Nephron progenitor cell (in vitro differentiated cells): ENCODE measurements at regions not wholly inside any gene's neighbourhood (a gene's known extent, or its start where the extent isn't known, plus 50 kb on each side); places are given as distances from the start of the nearest gene placed in this dataset.
"Not testable (repeated sequence)": the region's sequence is repeated elsewhere in the genome, so short reads cannot be mapped to it uniquely, and the experiment has no call there.

Experiments used
- DNase-seq: peaks from one replicate; pipeline ENCODE4 v3.0.0; 2021
- H3K27ac Mint-ChIP-seq: 2 replicates; pipeline ENCODE4 v1.8.0; 2021; ENCODE audit warnings: mild to moderate bottlenecking, moderate library complexity, mixed read lengths
- H3K27me3 Mint-ChIP-seq: 2 replicates; pipeline ENCODE4 v1.8.0; 2021; ENCODE audit warnings: mild to moderate bottlenecking, low read depth, mixed read lengths; ENCODE audit not compliant: poor library complexity
- H3K36me3 Mint-ChIP-seq: 2 replicates; pipeline ENCODE4 v1.8.0; 2021; ENCODE audit warnings: low read depth, mixed read lengths
- H3K4me1 Mint-ChIP-seq: 2 replicates; pipeline ENCODE4 v1.8.0; 2021; ENCODE audit warnings: mixed read lengths
- H3K4me3 Mint-ChIP-seq: 2 replicates; pipeline ENCODE4 v1.8.0; 2021; ENCODE audit warnings: mild to moderate bottlenecking, moderate library complexity, mixed read lengths
- H3K9me3 Mint-ChIP-seq: 2 replicates; pipeline ENCODE4 v1.8.0; 2021; ENCODE audit warnings: mild to moderate bottlenecking, moderate library complexity, mixed read lengths
- TF ChIP-seq, protein P1 (sequence below): fragments of 200-600 bp; sonication (generic); IDR thresholded peaks from 2 replicates; pipeline ENCODE4 v1.5.0; 2021; ENCODE audit warnings: antibody characterized with exemption

DNA sequence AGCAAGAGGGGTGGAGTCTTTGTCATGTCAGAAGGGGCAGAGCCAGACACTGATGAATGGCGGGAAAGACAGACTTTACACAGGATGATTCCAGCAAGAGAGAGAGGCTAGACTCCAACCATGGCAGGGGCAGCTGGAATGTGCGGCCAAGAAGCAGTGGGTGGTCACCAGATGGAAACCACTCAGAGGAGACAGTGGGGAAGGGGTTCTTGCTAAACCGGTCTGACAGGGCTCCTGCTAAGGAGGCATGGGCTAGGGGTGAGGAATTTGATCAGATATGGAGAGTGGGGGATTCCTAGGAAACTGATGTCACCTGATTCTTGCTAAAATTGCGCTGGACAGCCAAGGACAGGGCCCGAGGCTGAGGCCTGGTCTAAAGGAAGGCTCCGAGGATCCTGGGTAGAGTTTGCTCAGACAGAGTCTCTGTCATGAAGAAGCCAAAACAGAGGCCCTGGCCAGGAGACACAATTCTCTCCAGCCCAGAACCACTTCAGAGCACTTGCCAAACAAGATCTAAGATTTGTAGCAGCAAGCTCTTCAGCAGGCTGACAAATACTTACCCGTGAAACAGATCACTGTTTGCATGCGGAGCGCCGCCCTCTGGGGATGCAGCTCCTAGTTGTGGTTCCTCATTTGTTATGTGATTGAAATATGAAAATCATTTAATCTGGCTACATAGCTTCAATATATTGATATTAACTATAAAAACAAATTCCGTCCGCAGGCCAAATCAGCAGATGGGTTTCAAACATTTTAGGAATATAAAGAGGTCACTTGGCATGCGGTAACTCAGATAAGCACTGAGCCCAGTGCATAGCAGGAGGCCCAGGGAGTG is 377.0 kb downstream of the TCERG1L start:
- peaks cover 7% of the 10 kb centered on the region for H3K4me1 Mint-ChIP-seq
- no peaks in the 10 kb centered on the region for H3K36me3 Mint-ChIP-seq
- TF ChIP-seq, protein P1, sequence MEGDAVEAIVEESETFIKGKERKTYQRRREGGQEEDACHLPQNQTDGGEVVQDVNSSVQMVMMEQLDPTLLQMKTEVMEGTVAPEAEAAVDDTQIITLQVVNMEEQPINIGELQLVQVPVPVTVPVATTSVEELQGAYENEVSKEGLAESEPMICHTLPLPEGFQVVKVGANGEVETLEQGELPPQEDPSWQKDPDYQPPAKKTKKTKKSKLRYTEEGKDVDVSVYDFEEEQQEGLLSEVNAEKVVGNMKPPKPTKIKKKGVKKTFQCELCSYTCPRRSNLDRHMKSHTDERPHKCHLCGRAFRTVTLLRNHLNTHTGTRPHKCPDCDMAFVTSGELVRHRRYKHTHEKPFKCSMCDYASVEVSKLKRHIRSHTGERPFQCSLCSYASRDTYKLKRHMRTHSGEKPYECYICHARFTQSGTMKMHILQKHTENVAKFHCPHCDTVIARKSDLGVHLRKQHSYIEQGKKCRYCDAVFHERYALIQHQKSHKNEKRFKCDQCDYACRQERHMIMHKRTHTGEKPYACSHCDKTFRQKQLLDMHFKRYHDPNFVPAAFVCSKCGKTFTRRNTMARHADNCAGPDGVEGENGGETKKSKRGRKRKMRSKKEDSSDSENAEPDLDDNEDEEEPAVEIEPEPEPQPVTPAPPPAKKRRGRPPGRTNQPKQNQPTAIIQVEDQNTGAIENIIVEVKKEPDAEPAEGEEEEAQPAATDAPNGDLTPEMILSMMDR: no peak
- H3K27ac Mint-ChIP-seq: no peak overlapping the region
- no peaks in the 10 kb centered on the region for H3K9me3 Mint-ChIP-seq
- DNase-seq: no peak
- peaks cover 8% of the 10 kb centered on the region for H3K27me3 Mint-ChIP-seq
- no peak overlapping the region for H3K4me3 Mint-ChIP-seq

DNA sequence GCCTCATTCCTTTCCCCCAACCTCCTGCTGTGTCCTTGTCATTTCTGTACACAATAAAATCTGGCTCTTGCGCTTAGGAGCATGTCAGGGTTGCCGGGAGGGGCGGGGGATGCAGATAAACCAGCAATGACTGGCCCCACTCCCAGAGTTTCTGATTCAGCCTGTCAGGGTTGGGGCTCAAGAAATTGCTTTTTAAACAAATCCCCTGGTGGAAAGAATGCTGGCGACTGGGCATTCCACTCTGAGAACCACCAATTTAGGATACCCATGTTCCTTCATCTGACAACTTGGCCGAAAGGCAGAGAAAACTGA is 376.4 kb downstream of the TCERG1L start:
- DNase-seq: no peak
- no peaks in the 10 kb centered on the region for H3K36me3 Mint-ChIP-seq
- no peaks in the 10 kb centered on the region for H3K9me3 Mint-ChIP-seq
- peaks cover 8% of the 10 kb centered on the region for H3K27me3 Mint-ChIP-seq
- H3K27ac Mint-ChIP-seq: no peak overlapping the region
- peaks cover 7% of the 10 kb centered on the region for H3K4me1 Mint-ChIP-seq
- no peak overlapping the region for H3K4me3 Mint-ChIP-seq
- TF ChIP-seq, protein P1: no peak

DNA sequence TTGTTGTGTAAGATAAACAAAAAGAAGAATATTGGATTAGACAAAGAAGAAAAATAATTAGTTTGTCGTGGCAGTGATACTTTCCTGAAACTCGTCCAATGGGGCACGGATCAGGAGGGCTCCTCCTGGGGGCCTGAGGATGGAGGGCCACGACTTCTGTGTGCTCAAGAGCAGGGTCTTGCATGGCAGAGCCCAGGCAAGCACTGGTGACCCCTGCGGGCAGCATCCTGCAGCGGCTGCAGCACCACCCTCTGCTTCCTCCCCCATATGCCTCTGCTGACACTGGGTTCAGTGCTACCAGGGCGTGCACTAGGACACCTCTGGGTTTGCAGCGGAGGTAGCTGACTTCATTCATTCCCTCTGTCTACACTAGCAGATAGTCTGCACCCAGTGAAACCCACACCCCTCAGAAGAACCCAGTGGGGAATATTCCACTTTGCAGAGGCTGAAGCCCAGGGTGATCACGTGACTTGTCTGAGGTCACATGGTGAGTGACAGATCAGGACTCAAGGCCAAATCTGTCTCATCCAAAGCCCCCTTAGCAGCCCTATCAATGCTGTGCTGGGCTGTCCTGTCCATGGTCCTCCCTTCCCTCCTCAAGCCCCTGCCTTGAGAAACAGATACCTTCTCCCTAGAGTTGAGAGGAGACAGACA is 375.5 kb downstream of the TCERG1L start:
- no peak overlapping the region for H3K4me3 Mint-ChIP-seq
- peaks cover 5% of the 10 kb centered on the region for H3K27me3 Mint-ChIP-seq
- H3K4me1 Mint-ChIP-seq: peaks cover 7% of the 10 kb centered on the region
- H3K9me3 Mint-ChIP-seq: no peaks in the 10 kb centered on the region
- H3K27ac Mint-ChIP-seq: no peak overlapping the region
- TF ChIP-seq, protein P1: no peak
- H3K36me3 Mint-ChIP-seq: no peaks in the 10 kb centered on the region
- DNase-seq: no peak

DNA sequence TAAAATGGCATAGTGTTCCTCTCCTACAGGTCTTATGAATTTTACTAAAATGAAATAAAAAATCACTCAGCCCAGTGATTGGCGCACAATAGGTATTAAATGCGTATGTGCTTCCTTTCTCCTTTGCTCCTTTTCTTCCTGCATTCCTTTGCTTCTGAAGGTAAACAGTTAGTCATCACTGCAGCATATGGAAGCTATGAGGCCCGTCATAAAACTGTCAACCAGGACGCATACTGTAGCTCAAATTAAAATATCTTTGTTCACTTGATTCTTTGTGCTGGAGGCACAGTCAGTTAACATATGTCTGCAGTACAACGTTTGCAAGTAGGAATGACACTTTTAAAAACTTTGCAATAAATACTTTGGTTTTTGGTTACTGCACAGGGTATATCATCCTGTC is 374.7 kb downstream of the TCERG1L start:
- TF ChIP-seq, protein P1: no peak
- no peak for DNase-seq
- no peaks in the 10 kb centered on the region for H3K36me3 Mint-ChIP-seq
- H3K9me3 Mint-ChIP-seq: no peaks in the 10 kb centered on the region
- H3K4me1 Mint-ChIP-seq: peaks cover 7% of the 10 kb centered on the region
- H3K4me3 Mint-ChIP-seq: no peak overlapping the region
- H3K27me3 Mint-ChIP-seq: peaks cover 5% of the 10 kb centered on the region
- no peak overlapping the region for H3K27ac Mint-ChIP-seq

DNA sequence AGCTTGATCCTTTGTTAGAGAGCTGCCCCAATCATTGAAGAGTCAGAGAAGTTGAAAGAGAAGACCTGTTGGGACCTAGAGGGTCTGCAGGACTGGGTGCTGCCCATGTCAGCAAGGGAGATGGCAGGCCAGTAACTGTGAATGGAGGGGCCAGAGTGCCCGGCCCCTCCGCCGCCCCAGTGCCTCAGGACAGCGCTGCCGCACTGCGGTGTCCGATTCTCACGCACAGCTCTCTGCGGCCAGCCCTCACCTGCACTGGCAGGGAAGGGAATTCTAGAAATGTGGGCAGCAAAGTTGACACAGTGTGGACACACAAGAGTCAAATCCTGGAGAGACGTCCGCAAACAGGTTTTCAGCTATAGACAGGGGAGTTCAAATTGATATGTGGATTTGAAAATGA is 373.5 kb downstream of the TCERG1L start:
- H3K36me3 Mint-ChIP-seq: no peaks in the 10 kb centered on the region
- DNase-seq: no peak
- H3K9me3 Mint-ChIP-seq: no peaks in the 10 kb centered on the region
- TF ChIP-seq, protein P1: no peak
- no peak overlapping the region for H3K4me3 Mint-ChIP-seq
- H3K27ac Mint-ChIP-seq: no peak overlapping the region
- H3K4me1 Mint-ChIP-seq: peaks cover 7% of the 10 kb centered on the region
- H3K27me3 Mint-ChIP-seq: peaks cover 10% of the 10 kb centered on the region

DNA sequence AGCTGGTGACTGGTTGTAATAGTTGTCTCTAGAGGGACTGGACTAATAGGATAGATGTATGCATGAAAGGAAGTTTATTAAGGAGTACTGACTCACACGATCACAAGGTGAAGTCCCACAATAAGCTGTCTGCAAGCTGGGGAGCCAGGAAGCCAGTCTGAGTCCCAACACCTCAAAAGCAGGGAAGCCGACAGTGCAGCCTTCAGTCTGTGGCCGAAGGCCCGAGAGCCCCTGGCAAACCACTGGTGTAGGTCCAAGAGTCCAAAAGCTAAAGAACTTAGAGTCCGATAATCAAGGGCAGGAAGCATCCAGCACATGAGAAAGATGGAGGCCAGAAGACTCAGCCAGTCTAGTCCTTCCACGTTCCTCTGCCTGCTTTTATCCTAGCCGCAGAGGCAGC is 372.6 kb downstream of the TCERG1L start:
- not testable (repeated sequence) for H3K27me3 Mint-ChIP-seq, DNase-seq, H3K36me3 Mint-ChIP-seq, H3K4me1 Mint-ChIP-seq, H3K4me3 Mint-ChIP-seq, H3K27ac Mint-ChIP-seq, H3K9me3 Mint-ChIP-seq
